Gastrocnemius medialis (tissue), 4 donors: ENCODE measurements at regions not wholly inside any gene's neighbourhood (a gene's known extent, or its start where the extent isn't known, plus 50 kb on each side); places are given as distances from the start of the nearest gene placed in this dataset.

ENCODE experiments used
- CTCF ChIP-seq, 5 experiments: fragments of 450-650 bp in 3 of 5; fragments of 200-600 bp in 2 of 5; sonication (generic) in 2 of 5; IDR thresholded peaks in 4 of 5; conservative IDR thresholded peaks in 1 of 5; 1 replicate in 4 of 5; 2 replicates in 1 of 5; pipeline ENCODE4 v1.5.1; 2016 to 2019; ENCODE audit warnings: antibody characterized with exemption in 5 of 5, mild to moderate bottlenecking in 3 of 5, moderate library complexity in 3 of 5
- POLR2A ChIP-seq, 2 donors: fragments of 450-650 bp; IDR thresholded peaks; one replicate each; pipeline ENCODE4 v1.6.1; 2017; ENCODE audit warnings: antibody characterized with exemption in 2 of 2, mild to moderate bottlenecking in 2 of 2, moderate library complexity in 2 of 2

- TF ChIP-seq CTCF (IDR thresholded peaks at IDR 0.05 in 4 of 5, conservative IDR thresholded peaks at IDR 0.05 in 1 of 5), result no peak
- no peak for TF ChIP-seq POLR2A (IDR thresholded peaks at IDR 0.05)
Observed at GRCh38 chr9:21570643-21571275, 88.6 kb upstream of the IFNE start.
